ENCODE measurements at regions not wholly inside any gene's neighbourhood (a gene's known extent, or its start where the extent isn't known, plus 50 kb on each side); places are given as distances from the start of the nearest gene placed in this dataset.

DNA sequence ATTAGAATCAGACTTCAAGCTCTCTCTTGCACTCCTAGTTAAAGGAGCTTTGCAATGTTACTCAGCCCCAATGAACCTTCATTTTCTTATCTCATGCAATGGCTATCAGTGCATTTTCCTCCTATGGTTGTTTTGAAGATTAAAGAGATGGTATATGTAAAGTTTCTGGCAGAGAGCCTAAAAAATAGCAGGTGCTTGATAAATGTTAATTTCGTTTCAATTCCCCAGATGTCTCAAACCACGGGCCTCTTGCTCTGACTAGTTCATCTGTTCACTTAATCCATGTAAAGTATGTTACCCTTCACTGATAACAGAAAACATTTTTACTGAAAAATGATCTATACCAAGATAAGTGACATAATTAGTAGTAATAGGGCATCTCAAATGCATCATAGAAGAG lies 735.4 kb upstream of the USP15 start:
- ATAC-seq (ENCODE audit: insufficient number of reproducible peaks, low FRiP score, low read depth): no peak
- Histone ChIP-seq H3K4me3 (no peak overlapping the region), H3K27me3 (replicated peaks; ENCODE audit: insufficient read depth) (no peaks in the 10 kb centered on the region), H3K27ac (no peak overlapping the region), H3K4me1 (ENCODE audit: control insufficient read depth in 1 of 2, low read depth in 2 of 2) (no peaks in the 10 kb centered on the region), H3K36me3 (no peaks in the 10 kb centered on the region), H3K9me3 (no peaks in the 10 kb centered on the region)
- no peak for TF ChIP-seq CTCF (IDR thresholded peaks at IDR 0.05)
- DNase-seq (ENCODE audit: low spot score): no peak

- no peak for ATAC-seq (ENCODE audit: insufficient number of reproducible peaks, low FRiP score, low read depth)
- no peaks in the 10 kb centered on the region for H3K4me1 ChIP-seq (ENCODE audit: control insufficient read depth in 1 of 2, low read depth in 2 of 2)
- no peak for TF ChIP-seq CTCF (IDR thresholded peaks at IDR 0.05)
Observed at GRCh38 chr12:61525331-61525730, 734.9 kb upstream of the USP15 start.

GRCh38 chr12:61530456-61530855 lies 729.7 kb upstream of the USP15 start:
- Histone ChIP-seq H3K27me3 (replicated peaks; ENCODE audit: insufficient read depth) (no peaks in the 10 kb centered on the region), H3K27ac (no peak overlapping the region), H3K36me3 (no peaks in the 10 kb centered on the region), H3K4me1 (ENCODE audit: control insufficient read depth in 1 of 2, low read depth in 2 of 2) (no peaks in the 10 kb centered on the region), H3K4me3 (no peak overlapping the region), H3K9me3 (no peaks in the 10 kb centered on the region)
- DNase-seq (ENCODE audit: low spot score): no peak
- no peak for TF ChIP-seq CTCF (IDR thresholded peaks at IDR 0.05)
- ATAC-seq (ENCODE audit: insufficient number of reproducible peaks, low FRiP score, low read depth): no peak

More at GRCh38 chr12:61525331-61525730, 734.9 kb upstream of the USP15 start:
- H3K27ac ChIP-seq: no peak overlapping the region
- no peaks in the 10 kb centered on the region for H3K36me3 ChIP-seq
- H3K27me3 ChIP-seq (replicated peaks; ENCODE audit: insufficient read depth): no peaks in the 10 kb centered on the region
- H3K9me3 ChIP-seq: no peaks in the 10 kb centered on the region
- no peak for DNase-seq (ENCODE audit: low spot score)
- H3K4me3 ChIP-seq: no peak overlapping the region

DNA sequence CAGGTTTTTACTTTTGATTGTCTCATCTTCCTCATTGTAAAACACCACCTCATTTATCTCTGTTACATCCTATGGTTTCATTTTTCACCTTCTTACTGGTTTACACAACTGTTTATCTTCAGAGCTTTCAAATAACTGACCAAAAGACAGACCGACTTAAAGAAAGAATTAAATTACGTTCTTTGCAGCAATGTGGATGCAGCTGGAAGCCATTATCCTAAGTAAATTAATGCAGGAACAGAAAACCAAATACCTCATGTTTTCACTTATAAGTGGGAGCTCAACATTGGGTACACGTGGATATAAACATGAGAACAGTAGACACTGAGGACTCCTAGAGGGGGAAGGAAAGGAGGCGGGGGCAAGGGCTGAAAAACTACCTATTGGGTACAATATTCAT lies 729.0 kb upstream of the USP15 start:
- Histone ChIP-seq H3K4me3 (no peak overlapping the region), H3K27ac (no peak overlapping the region), H3K36me3 (no peaks in the 10 kb centered on the region), H3K4me1 (ENCODE audit: control insufficient read depth in 1 of 2, low read depth in 2 of 2) (peaks cover 0 to 5% of the 10 kb centered on the region in 2 donors), H3K9me3 (no peaks in the 10 kb centered on the region), H3K27me3 (replicated peaks; ENCODE audit: insufficient read depth) (no peaks in the 10 kb centered on the region)
- DNase-seq (ENCODE audit: low spot score) (no peak), ATAC-seq (ENCODE audit: insufficient number of reproducible peaks, low FRiP score, low read depth) (no peak)
- no peak for TF ChIP-seq CTCF (IDR thresholded peaks at IDR 0.05)

DNA sequence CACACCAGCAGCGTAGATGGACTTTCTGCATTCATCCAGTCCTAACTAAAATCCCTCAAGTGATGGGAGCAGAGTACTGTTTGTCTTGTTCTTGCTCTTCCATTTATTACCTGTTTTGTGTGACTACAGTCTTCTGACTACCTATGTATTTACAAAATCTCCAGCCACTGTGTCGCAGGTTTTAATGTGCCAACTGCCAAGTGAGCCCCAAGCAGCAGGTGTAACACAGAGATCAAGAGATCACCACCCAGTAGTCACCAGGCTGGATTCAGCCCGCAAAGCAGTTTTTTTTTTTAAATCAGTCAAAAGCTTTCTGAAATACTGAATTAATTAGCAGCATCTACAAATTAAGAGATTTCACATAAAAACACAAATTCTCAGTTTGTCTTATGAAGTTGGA lies 724.1 kb upstream of the USP15 start:
- Histone ChIP-seq H3K4me1 (ENCODE audit: control insufficient read depth in 1 of 2, low read depth in 2 of 2) (peaks cover 0 to 15% of the 10 kb centered on the region in 2 donors), H3K36me3 (no peaks in the 10 kb centered on the region), H3K27ac (peak overlapping the region in 1 of 2 donors; percentile 28), H3K9me3 (no peaks in the 10 kb centered on the region), H3K27me3 (replicated peaks; ENCODE audit: insufficient read depth) (no peaks in the 10 kb centered on the region), H3K4me3 (no peak overlapping the region)
- ATAC-seq (ENCODE audit: insufficient number of reproducible peaks, low FRiP score, low read depth): no peak
- TF ChIP-seq CTCF (IDR thresholded peaks at IDR 0.05): no peak
- DNase-seq (ENCODE audit: low spot score): no peak

Measured in thoracic aorta (tissue), 2 donors.